IMR-90 (cell line): ENCODE measurements at regions not wholly inside any gene's neighbourhood (a gene's known extent, or its start where the extent isn't known, plus 50 kb on each side); places are given as distances from the start of the nearest gene placed in this dataset.

Source experiments
- ATAC-seq: fragments of 200-7000 bp; cut with Tn5 transposase; 2 replicates; pipeline ENCODE4 v1.9.1; 2020; ENCODE audit warnings: low read depth, mild to moderate bottlenecking, moderate library complexity
- BruUV-seq: library from RNA; stranded (reverse); fragments of 400-500 nt; replicated peaks from 2 replicates; lab custom pipeline; 2021; lab: Mats Ljungman, UMichigan
- CTCF ChIA-PET: fragments of 300-600 bp; formaldehyde crosslinking; extraction: SDS; loops from one replicate; lab custom pipeline; 2021; ENCODE audit warnings: antibody characterized with exemption; lab: Yijun Ruan, JAX
- POLR2A ChIA-PET: fragments of 300-600 bp; sonication (Branson Sonifier 250); formaldehyde crosslinking; loops from one replicate; lab custom pipeline; 2022; ENCODE audit warnings: antibody characterized with exemption; ENCODE audit not compliant: unreplicated experiment; lab: Charles Lee
- DNase-seq: peaks from one replicate; pipeline ENCODE4 v3.0.0; 2013
- H2AFZ ChIP-seq: replicated peaks from 2 replicates; pipeline ENCODE3; 2013; ENCODE audit warnings: low read length, mild to moderate bottlenecking; ENCODE audit not compliant: poor library complexity
- H2AK5ac ChIP-seq: 2 replicates; pipeline ENCODE4 v1.6.1; 2013; ENCODE audit warnings: low read depth, low read length, inconsistent platforms
- H2AK9ac ChIP-seq: replicated peaks from 2 replicates; pipeline ENCODE3; 2013; ENCODE audit warnings: mild to moderate bottlenecking, low read depth, low read length, moderate library complexity; ENCODE audit not compliant: poor library complexity
- H2BK120ac ChIP-seq: 2 replicates; pipeline ENCODE4 v1.6.1; 2013; ENCODE audit warnings: low read depth, low read length, inconsistent platforms
- H2BK15ac ChIP-seq: 3 replicates; pipeline ENCODE4 v1.6.1; 2013; ENCODE audit warnings: low read depth, low read length, inconsistent platforms
- H2BK20ac ChIP-seq: 2 replicates; pipeline ENCODE4 v1.6.1; 2013; ENCODE audit warnings: low read depth, mild to moderate bottlenecking, inconsistent platforms, low read length, moderate library complexity
- H2BK5ac ChIP-seq: 2 replicates; pipeline ENCODE4 v1.6.1; 2013; ENCODE audit warnings: mild to moderate bottlenecking, low read depth, low read length, inconsistent platforms; ENCODE audit not compliant: poor library complexity, severe bottlenecking
- H3K14ac ChIP-seq: replicated peaks from 2 replicates; pipeline ENCODE4 v1.6.1; 2013; ENCODE audit warnings: low read depth, low read length, inconsistent platforms
- H3K18ac ChIP-seq: 2 replicates; pipeline ENCODE4 v1.6.1; 2013; ENCODE audit warnings: low read depth, low read length, control low read depth
- H3K23ac ChIP-seq: 2 replicates; pipeline ENCODE4 v1.6.1; 2013; ENCODE audit warnings: low read depth, low read length, inconsistent platforms
- H3K27ac ChIP-seq: 2 replicates; pipeline ENCODE4 v1.5.1; 2013; ENCODE audit warnings: mild to moderate bottlenecking, control low read depth, low read length; ENCODE audit not compliant: insufficient read depth
- H3K27me3 ChIP-seq: 2 replicates; pipeline ENCODE4 v1.6.1; 2013; ENCODE audit warnings: low read length; ENCODE audit not compliant: control insufficient read depth, insufficient read depth
- H3K36me3 ChIP-seq: 2 replicates; pipeline ENCODE4 v1.6.1; 2013; ENCODE audit warnings: low read length, mixed read lengths; ENCODE audit not compliant: control insufficient read depth, insufficient read depth
- H3K4ac ChIP-seq: 2 replicates; pipeline ENCODE4 v1.6.1; 2013; ENCODE audit warnings: low read depth, low read length, inconsistent platforms
- H3K4me1 ChIP-seq: 2 replicates; pipeline ENCODE4 v1.6.1; 2013; ENCODE audit warnings: low read length, mixed read lengths; ENCODE audit not compliant: control insufficient read depth, insufficient read depth
- H3K4me2 ChIP-seq: 2 replicates; pipeline ENCODE4 v1.6.1; 2013; ENCODE audit warnings: low read depth, mild to moderate bottlenecking, control low read depth, low read length, moderate library complexity
- H3K4me3 ChIP-seq: 2 replicates; pipeline ENCODE4 v1.5.1; 2013; ENCODE audit warnings: low read depth, mild to moderate bottlenecking, control low read depth, low read length, moderate library complexity; ENCODE audit not compliant: insufficient read depth
- H3K56ac ChIP-seq: 2 replicates; pipeline ENCODE4 v1.6.1; 2013; ENCODE audit warnings: low read length, inconsistent platforms; ENCODE audit not compliant: insufficient read depth; ENCODE audit errors: extremely low read depth
- H3K79me1 ChIP-seq, 2 experiments: 2 replicates each; pipeline ENCODE4 v1.6.1; 2013; ENCODE audit warnings: low read length in 2 of 2, inconsistent platforms in 1 of 2, low read depth in 1 of 2
- H3K9ac ChIP-seq: 2 replicates; pipeline ENCODE4 v1.6.1; 2013; ENCODE audit warnings: low read depth, low read length, control low read depth
- H3K9me1 ChIP-seq: 2 replicates; pipeline ENCODE4 v1.6.1; 2013; ENCODE audit warnings: low read length, inconsistent platforms; ENCODE audit not compliant: insufficient read depth
- H3K9me3 ChIP-seq: 2 replicates; pipeline ENCODE4 v1.6.1; 2013; ENCODE audit warnings: low read length; ENCODE audit not compliant: control insufficient read depth, insufficient read depth
- H4K20me1 ChIP-seq: 2 replicates; pipeline ENCODE4 v1.6.1; 2013; ENCODE audit warnings: low read length, inconsistent platforms; ENCODE audit not compliant: insufficient read depth
- H4K5ac ChIP-seq: 2 replicates; pipeline ENCODE4 v1.6.1; 2013; ENCODE audit warnings: mild to moderate bottlenecking, low read depth, low read length, control low read depth
- H4K8ac ChIP-seq, 2 experiments: 2 replicates each; pipeline ENCODE4 v1.6.1; 2013; ENCODE audit warnings: low read depth in 2 of 2, low read length in 2 of 2, control low read depth in 1 of 2, inconsistent platforms in 1 of 2
- H4K91ac ChIP-seq: 2 replicates; pipeline ENCODE4 v1.6.1; 2013; ENCODE audit warnings: low read depth, low read length, inconsistent platforms; ENCODE audit not compliant: insufficient read depth
- BHLHE40 ChIP-seq: fragments of 150-350 bp; IDR thresholded peaks from 2 replicates; pipeline ENCODE4 v1.6.1; 2016; ENCODE audit warnings: mild to moderate bottlenecking, low read depth, low read length
- CEBPB ChIP-seq: IDR thresholded peaks from 2 replicates; pipeline ENCODE4 v1.6.1; 2012; ENCODE audit warnings: low read depth, low read length, improper control_type of control experiment
- CTCF ChIP-seq: conservative IDR thresholded peaks from 2 replicates; pipeline ENCODE4 v1.5.1; 2012; ENCODE audit warnings: mild to moderate bottlenecking, low read depth, low read length, improper control_type of control experiment
- ELK1 ChIP-seq: fragments of 150-350 bp; IDR thresholded peaks from 2 replicates; pipeline ENCODE4 v1.6.1; 2016; ENCODE audit warnings: low read depth, mild to moderate bottlenecking, low read length, moderate library complexity, borderline replicate concordance
- MAFK ChIP-seq: IDR thresholded peaks from 2 replicates; pipeline ENCODE4 v1.6.1; 2012; ENCODE audit warnings: low read depth, low read length, improper control_type of control experiment
- MAZ ChIP-seq: IDR thresholded peaks from 2 replicates; pipeline ENCODE4 v1.6.1; 2012; ENCODE audit warnings: low read depth, mild to moderate bottlenecking, low read length, improper control_type of control experiment, moderate library complexity, borderline replicate concordance
- MXI1 ChIP-seq: IDR thresholded peaks from 2 replicates; pipeline ENCODE4 v1.6.1; 2012; ENCODE audit warnings: low read depth, mild to moderate bottlenecking, low read length, moderate library complexity, borderline replicate concordance
- NFE2L2 ChIP-seq: fragments of 150-350 bp; IDR thresholded peaks from 2 replicates; pipeline ENCODE4 v1.6.1; 2016; ENCODE audit warnings: low read depth, mild to moderate bottlenecking, low read length
- POLR2A ChIP-seq: IDR thresholded peaks from 2 replicates; pipeline ENCODE4 v1.6.1; 2012; ENCODE audit warnings: mild to moderate bottlenecking, low read depth, low read length
- RAD21 ChIP-seq: IDR thresholded peaks from 2 replicates; pipeline ENCODE4 v1.6.1; 2012; ENCODE audit warnings: low read length, improper control_type of control experiment
- RCOR1 ChIP-seq: IDR thresholded peaks from 2 replicates; pipeline ENCODE4 v1.6.1; 2012; ENCODE audit warnings: mild to moderate bottlenecking, low read length, improper control_type of control experiment; ENCODE audit not compliant: insufficient replicate concordance
- RFX5 ChIP-seq: IDR thresholded peaks from 2 replicates; pipeline ENCODE4 v1.8.0; 2012; ENCODE audit warnings: low read depth, mild to moderate bottlenecking, low read length, moderate library complexity
- SMC3 ChIP-seq: fragments of 150-350 bp; IDR thresholded peaks from 2 replicates; pipeline ENCODE4 v1.6.1; 2016; ENCODE audit warnings: low read depth, mild to moderate bottlenecking, antibody characterized with exemption, low read length, moderate library complexity
- WGBS, 2 experiments: methylation state at CpG; one replicate each; pipeline versions ENCODE4 v1.1.5 to v1.1.7; 2013; ENCODE audit warnings: missing lambda C conversion rate in 2 of 2; ENCODE audit not compliant: insufficient read length in 1 of 2; ENCODE audit errors: extremely low coverage in 2 of 2; 5-methylcytosine and 5-hydroxymethylcytosine counted together
- dilution Hi-C: fragments of 300-500 bp; cut with HindIII; formaldehyde crosslinking; loops from one replicate; pipeline ENCODE4 v1.14.3; 2018; ENCODE audit warnings: low sequenced_read_pairs; ENCODE audit not compliant: unreplicated experiment
- in situ Hi-C: fragments of 300-500 bp; cut with MboI; formaldehyde crosslinking; loops from 3 replicates; pipeline ENCODE4 v1.14.3; 2019; ENCODE audit warnings: low sequenced_read_pairs, inconsistent platforms, mixed read lengths
- intact Hi-C: fragments of 100-400 bp; cut with micrococcal nuclease; formaldehyde crosslinking; loops from 2 replicates; pipeline ENCODE4 v1.10.0; 2022
- TF ChIP-seq, protein P1 (sequence below): fragments of 150-350 bp; IDR thresholded peaks from 2 replicates; pipeline ENCODE4 v1.6.1; 2017; ENCODE audit warnings: mild to moderate bottlenecking, antibody characterized with exemption, low read length, low read depth

- in situ Hi-C loops: no loop called here
- no CpG with 5 or more reads among the region's 1 CpG for WGBS, 2 experiments
- no peak overlapping the region for H4K5ac ChIP-seq
These were observed 325.0 kb downstream of the FBXO8 start for GRCh38 chr4:173958445-173958844.

More at GRCh38 chr4:173958445-173958844, 325.0 kb downstream of the FBXO8 start:
- peak; percentile 57 for ATAC-seq
- ChIA-PET POLR2A (no interaction called here), CTCF (no interaction called here)
- no peaks in the 10 kb centered on the region for H3K36me3 ChIP-seq
- no peak overlapping the region for H2BK20ac ChIP-seq
- H3K4me2 ChIP-seq: no peak overlapping the region
- peak; percentile 57 for DNase-seq
- H3K27ac ChIP-seq: no peak overlapping the region
- no peaks in the 10 kb centered on the region for H4K20me1 ChIP-seq
- intact Hi-C loops (no loop called here), dilution Hi-C loops (no loop called here)
- H3K14ac ChIP-seq: no peak overlapping the region
- no peak overlapping the region for H4K91ac ChIP-seq
- no peaks in the 10 kb centered on the region for H3K9me3 ChIP-seq
- no peak overlapping the region for H3K56ac ChIP-seq
- no peak overlapping the region for H2BK15ac ChIP-seq
- H3K23ac ChIP-seq: no peak overlapping the region
- H3K9me1 ChIP-seq: no peaks in the 10 kb centered on the region
- H3K4me1 ChIP-seq: no peaks in the 10 kb centered on the region
- H3K18ac ChIP-seq: no peak overlapping the region
- TF ChIP-seq MAFK (no peak), MXI1 (no peak), CTCF (no peak), BHLHE40 (no peak), CEBPB (no peak), NFE2L2 (no peak), POLR2A (no peak), RFX5 (no peak), RAD21 (no peak), RCOR1 (no peak), SMC3 (no peak), ELK1 (no peak), MAZ (no peak)
- TF ChIP-seq, protein P1, sequence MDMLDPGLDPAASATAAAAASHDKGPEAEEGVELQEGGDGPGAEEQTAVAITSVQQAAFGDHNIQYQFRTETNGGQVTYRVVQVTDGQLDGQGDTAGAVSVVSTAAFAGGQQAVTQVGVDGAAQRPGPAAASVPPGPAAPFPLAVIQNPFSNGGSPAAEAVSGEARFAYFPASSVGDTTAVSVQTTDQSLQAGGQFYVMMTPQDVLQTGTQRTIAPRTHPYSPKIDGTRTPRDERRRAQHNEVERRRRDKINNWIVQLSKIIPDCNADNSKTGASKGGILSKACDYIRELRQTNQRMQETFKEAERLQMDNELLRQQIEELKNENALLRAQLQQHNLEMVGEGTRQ: no peak
- no peak overlapping the region for H3K4me3 ChIP-seq
- no peaks in the 10 kb centered on the region for H3K79me1 ChIP-seq
- H2AK5ac ChIP-seq: no peak overlapping the region
- H3K27me3 ChIP-seq: no peaks in the 10 kb centered on the region; the same call in 1 of the 2 replicates
- no peak overlapping the region for H4K8ac ChIP-seq
- no peak overlapping the region for H2AK9ac ChIP-seq
- H2BK120ac ChIP-seq: no peak overlapping the region
- H3K4ac ChIP-seq: no peak overlapping the region
- no peak overlapping the region for H3K9ac ChIP-seq
- H2AFZ ChIP-seq: no peak overlapping the region
- no peak overlapping the region for H2BK5ac ChIP-seq
- no TSS peak for BruUV-seq
